IPS-NIHi7 (cell line): ENCODE measurements at regions not wholly inside any gene's neighbourhood (a gene's known extent, or its start where the extent isn't known, plus 50 kb on each side); places are given as distances from the start of the nearest gene placed in this dataset.
"Not testable (repeated sequence)": the region's sequence is repeated elsewhere in the genome, so short reads cannot be mapped to it uniquely, and the experiment has no call there.

Experiments
- DNase-seq: peaks from one replicate; pipeline ENCODE4 v3.0.0; 2012; ENCODE audit warnings: mixed read lengths; ENCODE audit errors: extremely low spot score

DNA sequence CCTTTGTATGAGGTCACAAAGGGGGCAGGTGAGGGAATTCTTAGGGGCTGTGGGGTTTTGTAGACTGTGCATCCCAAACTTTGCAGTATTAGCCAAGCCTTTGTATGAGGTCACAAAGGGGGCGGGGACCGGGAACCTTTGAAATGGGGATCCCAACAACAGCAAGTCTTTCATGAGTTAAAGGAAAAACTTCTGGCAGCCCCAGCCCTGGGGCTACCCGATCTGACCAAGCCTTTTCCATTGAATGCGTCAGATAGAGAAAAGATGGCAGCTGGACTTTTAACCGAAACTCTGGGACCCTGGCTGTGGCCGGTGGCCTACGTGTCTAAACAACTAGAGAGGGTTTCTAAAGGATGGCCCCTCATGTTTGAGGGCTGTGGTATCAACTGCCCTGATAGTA lies 79.0 kb upstream of the RUBCNL start:
- DNase-seq: not testable (repeated sequence)

DNA sequence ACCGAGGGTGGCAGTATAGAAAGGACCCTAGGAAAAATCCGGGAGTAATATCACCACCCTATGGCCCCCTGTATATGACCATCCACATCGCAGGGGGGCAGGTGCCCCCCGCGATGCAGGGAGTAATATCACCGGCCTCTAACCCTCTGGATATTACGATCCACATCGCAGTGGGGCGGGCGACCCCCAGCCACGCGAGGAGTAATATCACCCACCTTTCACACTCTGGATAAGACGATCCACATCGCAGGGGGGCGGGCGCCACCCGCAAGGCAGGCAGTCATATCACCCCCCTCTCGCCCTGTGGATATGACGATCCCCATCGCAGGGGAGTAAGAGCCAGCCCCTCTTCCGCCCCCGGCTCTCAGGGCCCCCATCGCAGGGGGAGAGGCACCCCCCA lies 76.7 kb upstream of the RUBCNL start:
- no peak for DNase-seq

- not testable (repeated sequence) for DNase-seq
Measured at GRCh38 chr13:46460223-46460622, 73.2 kb upstream of the RUBCNL start.

DNA sequence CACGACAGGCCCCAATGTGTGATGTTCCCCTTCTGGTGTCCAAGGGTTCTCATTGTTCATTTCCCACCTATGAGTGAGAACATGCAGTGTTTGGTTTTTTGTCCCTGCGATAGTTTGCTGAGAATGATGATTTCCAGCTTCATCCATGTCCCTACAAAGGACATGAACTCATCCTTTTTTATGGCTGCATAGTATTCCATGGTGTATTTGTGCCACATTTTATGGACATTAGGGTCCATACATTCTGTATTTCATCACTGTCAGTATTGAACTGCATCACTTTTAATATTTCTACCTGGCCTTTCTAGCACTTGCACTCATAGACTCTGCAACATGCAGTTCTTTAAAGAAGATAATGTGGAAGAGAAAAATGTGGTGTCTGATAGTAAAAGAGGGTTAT lies 70.2 kb upstream of the RUBCNL start:
- DNase-seq: not testable (repeated sequence)

- not testable (repeated sequence) for DNase-seq
Measured at GRCh38 chr13:46455924-46456323, 68.9 kb upstream of the RUBCNL start.

DNA sequence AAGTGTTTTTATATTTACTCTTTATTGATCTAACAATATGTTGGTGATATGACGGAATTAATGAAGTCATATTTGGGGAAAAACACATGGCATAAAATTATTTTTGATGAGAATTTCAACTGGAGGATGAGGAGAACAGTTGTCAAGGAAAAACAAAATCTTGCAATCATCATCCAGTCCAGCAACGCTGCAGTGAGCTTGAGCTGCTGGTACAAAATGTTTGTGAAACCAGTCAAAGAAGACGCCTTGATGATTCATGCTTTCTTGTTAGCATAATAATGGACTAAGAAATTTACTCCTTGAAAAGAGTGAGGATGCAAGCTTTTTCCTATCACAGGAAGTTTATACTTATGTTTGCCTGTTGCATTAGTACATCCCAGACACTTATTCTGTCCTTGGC lies 64.1 kb upstream of the RUBCNL start:
- not testable (repeated sequence) for DNase-seq

DNA sequence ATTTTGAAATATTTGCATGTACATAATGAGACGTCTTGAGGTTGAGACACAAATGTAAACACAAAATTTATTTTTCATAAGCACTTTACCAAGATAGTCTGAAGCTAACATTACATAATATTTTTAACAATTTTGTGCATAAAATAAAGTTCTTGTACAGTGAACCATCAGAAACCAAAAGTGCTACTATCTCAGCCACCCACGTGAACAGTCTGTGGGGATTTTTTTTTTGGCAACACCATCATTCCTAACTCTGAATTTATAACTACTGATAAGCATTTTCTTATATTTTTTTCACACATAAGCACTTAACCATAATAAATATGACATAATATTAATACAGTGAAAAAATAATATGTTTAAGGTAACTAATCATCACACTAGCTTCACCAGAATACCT lies 62.9 kb upstream of the RUBCNL start:
- not testable (repeated sequence) for DNase-seq

DNA sequence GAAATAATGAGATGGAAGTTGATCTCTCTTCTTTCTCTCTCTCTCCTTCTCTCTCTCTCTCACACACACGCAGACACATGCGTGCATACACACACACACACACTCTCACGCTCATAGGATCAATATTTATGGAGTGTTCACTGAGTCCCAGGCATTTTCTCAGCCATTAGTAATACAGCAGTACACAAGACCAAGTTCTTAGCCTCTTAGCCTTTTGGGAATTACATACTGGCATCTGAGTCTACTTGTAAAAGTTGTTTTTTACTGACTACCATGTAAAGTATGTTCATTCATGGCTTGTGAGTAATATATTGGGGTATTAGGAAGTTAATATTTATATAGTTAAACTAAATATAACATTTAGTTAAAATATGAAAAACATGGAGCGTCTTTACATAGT lies 61.1 kb upstream of the RUBCNL start:
- not testable (repeated sequence) for DNase-seq

DNA sequence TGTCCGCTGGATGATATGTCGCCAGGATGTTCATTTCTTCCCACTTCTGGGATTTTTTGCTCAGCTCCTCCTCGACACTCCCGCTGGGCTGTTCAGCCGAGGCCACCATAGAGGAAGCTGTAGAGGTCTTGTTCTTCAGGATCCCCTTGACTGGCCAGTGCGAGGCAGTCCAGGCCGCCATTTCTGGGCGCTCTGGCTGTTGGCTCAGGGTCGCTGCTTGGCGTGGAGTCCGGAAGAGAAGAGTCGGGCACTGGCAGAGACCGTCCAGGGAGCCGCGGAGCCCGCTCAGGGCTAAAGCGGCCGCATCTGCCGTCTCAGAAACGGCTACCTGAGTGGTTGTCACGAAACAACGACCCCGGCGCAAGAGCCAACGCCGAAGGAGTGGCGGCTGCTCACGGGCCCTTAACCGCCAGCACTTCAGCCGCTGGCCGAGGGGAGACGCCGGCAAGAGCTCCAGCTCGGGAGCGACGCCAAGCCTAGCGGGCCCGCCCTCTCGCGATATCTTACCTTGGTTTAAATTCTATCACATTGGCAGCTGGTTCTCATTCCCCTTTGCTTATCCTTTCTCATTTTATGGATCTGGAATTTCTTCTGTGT lies 50.9 kb upstream of the RUBCNL start:
- not testable (repeated sequence) for DNase-seq
